ENCODE measurements at regions not wholly inside any gene's neighbourhood (a gene's known extent, or its start where the extent isn't known, plus 50 kb on each side); places are given as distances from the start of the nearest gene placed in this dataset.
"Not testable (repeated sequence)": the region's sequence is repeated elsewhere in the genome, so short reads cannot be mapped to it uniquely, and the experiment has no call there.

- ATAC-seq (ENCODE audit: low FRiP score): no peak
- no peak for TF ChIP-seq CTCF (IDR thresholded peaks at IDR 0.05)
- DNase-seq (ENCODE audit: low spot score): no peak
Measured at GRCh38 chr10:57624066-57624465, 643.6 kb downstream of the IPMK start.

- DNase-seq (ENCODE audit: low spot score): no peak
- no peak for ATAC-seq (ENCODE audit: low FRiP score)
- TF ChIP-seq CTCF (IDR thresholded peaks at IDR 0.05): no peak
Measured at GRCh38 chr10:57621466-57621865, 646.2 kb downstream of the IPMK start.

GRCh38 chr10:57605948-57606485 lies 661.7 kb downstream of the IPMK start:
- DNase-seq (ENCODE audit: low spot score) (no peak), ATAC-seq (ENCODE audit: low FRiP score) (no peak)
- no peak for TF ChIP-seq CTCF (IDR thresholded peaks at IDR 0.05)

GRCh38 chr10:57599440-57599839 lies 668.3 kb downstream of the IPMK start:
- ATAC-seq (ENCODE audit: low FRiP score) (no peak), DNase-seq (ENCODE audit: low spot score) (no peak)
- TF ChIP-seq CTCF (IDR thresholded peaks at IDR 0.05): no peak

GRCh38 chr10:57593983-57594573 lies 673.6 kb downstream of the IPMK start:
- no peak for TF ChIP-seq CTCF (IDR thresholded peaks at IDR 0.05)
- ATAC-seq (ENCODE audit: low FRiP score) (no peak), DNase-seq (ENCODE audit: low spot score) (no peak)

GRCh38 chr10:57579926-57580325 lies 687.8 kb downstream of the IPMK start:
- TF ChIP-seq CTCF (IDR thresholded peaks at IDR 0.05): no peak
- ATAC-seq (ENCODE audit: low FRiP score): no peak
- DNase-seq (ENCODE audit: low spot score): no peak

GRCh38 chr10:57562211-57562610 lies 705.5 kb downstream of the IPMK start:
- no peak for TF ChIP-seq CTCF (IDR thresholded peaks at IDR 0.05)
- ATAC-seq (ENCODE audit: low FRiP score) (no peak), DNase-seq (ENCODE audit: low spot score) (no peak)

GRCh38 chr10:57551774-57552173 lies 715.9 kb downstream of the IPMK start:
- not testable (repeated sequence) for ATAC-seq (ENCODE audit: low FRiP score); DNase-seq (ENCODE audit: low spot score)
